Stromal cell of bone marrow (primary cell): ENCODE measurements at regions not wholly inside any gene's neighbourhood (a gene's known extent, or its start where the extent isn't known, plus 50 kb on each side); places are given as distances from the start of the nearest gene placed in this dataset.

Experiments used
- DNase-seq: peaks from one replicate; pipeline ENCODE4 v3.0.0-alpha.2; 2012; ENCODE audit warnings: low read depth

GRCh38 chr2:139946690-139947089, 1166.5 kb upstream of the NXPH2 start:
- no peak for DNase-seq

GRCh38 chr2:139940686-139941085, 1160.5 kb upstream of the NXPH2 start:
- DNase-seq: no peak

DNA sequence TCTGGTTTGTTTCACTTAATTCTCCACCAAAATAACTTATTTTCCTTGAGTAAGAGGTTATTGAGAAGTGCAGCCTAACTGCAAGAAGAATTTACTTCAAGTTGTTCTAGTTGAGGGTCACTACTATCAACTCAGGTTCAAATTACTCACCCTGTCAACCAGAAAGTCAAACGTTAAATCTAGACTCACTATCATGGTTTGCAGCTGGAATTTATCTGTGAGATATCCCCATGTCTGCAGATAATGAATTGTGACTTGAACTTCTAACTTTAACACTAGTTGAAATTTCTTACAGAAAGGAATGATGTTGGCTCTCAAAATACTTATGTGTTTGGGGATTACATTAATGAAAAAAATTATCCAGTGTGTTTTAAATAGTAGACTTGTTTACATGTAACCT, 1145.7 kb upstream of the NXPH2 start:
- DNase-seq: no peak

DNA sequence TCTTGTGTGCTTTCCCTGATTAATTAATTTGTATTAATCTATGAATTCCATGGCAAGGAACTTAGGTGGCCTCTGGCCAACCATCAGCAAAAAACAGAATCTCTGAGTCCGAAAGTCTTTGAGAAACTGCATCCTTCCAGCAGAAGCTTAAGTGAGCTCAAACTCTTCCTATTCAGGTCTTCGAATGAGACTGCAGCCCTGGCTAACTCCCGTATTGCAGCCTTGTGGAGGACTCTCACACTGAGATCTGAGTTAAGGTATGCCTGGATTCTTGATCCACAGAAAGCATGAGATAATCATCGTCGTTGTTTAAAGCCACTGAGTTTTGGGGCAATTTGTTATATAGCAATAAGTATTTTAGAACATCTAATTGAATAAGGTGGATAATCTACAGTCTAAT, 1143.9 kb upstream of the NXPH2 start:
- DNase-seq: no peak

- DNase-seq: no peak
Observed at GRCh38 chr2:139918982-139919381, 1138.8 kb upstream of the NXPH2 start.

DNA sequence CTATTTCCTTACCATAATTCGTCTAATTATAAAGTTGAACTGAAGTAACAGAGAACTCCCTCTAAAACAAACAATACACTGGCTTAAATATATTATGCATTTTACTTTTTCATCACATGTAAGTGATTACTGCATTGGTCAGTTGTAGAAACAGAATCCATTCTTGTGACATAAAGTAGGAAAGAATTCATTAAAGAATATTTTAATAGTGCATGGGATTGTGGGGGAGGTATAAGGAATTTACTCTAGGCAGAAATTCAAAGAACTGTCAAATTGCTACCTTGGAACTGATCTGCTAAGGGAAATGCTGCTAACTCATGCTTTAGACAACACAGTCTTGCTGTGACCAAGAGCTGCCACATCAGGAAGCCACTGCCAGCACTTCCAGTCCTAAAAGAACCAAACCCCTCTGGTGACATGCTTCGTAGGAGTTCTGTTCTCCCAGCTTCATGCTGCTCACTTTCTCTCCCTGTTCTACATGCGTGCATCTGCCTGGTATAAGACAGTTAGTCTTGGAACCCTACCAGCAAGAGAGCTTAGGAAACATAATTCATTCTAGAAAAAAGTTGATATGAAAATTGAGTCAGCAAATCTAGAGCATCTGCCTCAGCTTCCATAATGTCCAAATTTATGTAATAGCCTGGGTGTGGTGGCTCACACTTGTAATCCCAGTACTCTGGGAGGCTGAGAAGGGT, 1137.6 kb upstream of the NXPH2 start:
- DNase-seq: no peak

GRCh38 chr2:139916822-139917221, 1136.6 kb upstream of the NXPH2 start:
- no peak for DNase-seq

DNA sequence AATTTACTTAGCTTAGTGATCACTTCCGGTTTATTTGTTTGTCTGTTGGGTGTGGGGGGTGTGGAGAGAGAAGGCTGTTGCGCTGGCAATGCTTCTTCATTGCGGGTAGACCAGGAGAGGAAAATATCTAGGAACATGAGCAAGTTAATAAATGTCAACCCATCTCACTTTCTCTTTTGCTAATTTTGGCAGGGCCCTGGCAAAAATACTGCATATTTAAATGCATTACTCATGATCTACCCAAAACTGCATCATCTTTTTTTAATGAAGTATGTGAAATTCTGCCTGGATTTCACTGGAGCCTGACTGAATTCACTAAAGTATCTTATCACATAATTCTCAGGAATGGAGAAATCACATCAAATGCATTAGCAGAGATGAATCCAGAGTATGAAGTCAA, 1131.0 kb upstream of the NXPH2 start:
- no peak for DNase-seq

- DNase-seq: no peak
Observed at GRCh38 chr2:139909136-139909535, 1128.9 kb upstream of the NXPH2 start.

DNA sequence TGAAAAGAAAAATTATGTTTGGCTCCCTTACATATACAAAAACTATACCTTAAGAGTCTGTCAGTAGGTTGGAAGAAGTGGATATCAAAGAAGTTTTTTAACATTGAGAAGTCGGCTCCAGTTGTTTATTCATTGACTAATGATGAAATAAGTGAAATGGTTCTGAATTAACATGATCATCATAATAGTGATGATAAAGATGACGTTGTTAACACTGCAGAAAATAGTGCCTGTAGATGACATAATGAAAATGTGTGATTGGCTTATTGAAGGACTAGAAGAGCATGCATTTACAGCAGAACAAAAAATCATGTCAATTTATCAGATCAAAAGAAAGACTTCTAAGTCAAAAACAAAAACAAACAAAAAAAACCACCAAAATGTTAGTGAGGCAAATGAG, 1125.4 kb upstream of the NXPH2 start:
- DNase-seq: no peak

- no peak for DNase-seq
Observed at GRCh38 chr2:139891636-139892035, 1111.4 kb upstream of the NXPH2 start.

- DNase-seq: no peak
Observed at GRCh38 chr2:139885921-139886498, 1105.8 kb upstream of the NXPH2 start.

GRCh38 chr2:139876964-139877363, 1096.8 kb upstream of the NXPH2 start:
- DNase-seq: no peak

- no peak for DNase-seq
Observed at GRCh38 chr2:139876321-139876720, 1096.1 kb upstream of the NXPH2 start.

GRCh38 chr2:139872503-139872902, 1092.3 kb upstream of the NXPH2 start:
- no peak for DNase-seq

DNA sequence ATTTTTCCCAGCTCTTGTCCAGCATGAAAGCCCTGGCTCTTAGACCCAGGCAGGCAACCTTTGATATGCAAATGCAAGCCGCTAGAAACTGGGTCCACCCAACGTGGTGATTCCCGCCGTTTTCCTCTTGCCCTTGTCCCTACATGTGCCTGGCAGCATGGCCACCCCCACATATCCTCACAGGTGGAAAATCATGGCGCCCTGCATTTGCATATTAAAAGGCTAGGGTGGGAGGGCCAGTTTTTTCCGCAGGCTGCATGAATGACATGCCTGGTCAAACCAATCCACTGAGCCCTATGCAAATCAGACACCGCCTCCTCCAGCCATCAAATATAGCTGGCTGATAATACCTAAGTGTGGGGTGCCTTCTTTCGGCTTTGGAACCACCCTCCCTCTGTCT, 1091.8 kb upstream of the NXPH2 start:
- no peak for DNase-seq

DNA sequence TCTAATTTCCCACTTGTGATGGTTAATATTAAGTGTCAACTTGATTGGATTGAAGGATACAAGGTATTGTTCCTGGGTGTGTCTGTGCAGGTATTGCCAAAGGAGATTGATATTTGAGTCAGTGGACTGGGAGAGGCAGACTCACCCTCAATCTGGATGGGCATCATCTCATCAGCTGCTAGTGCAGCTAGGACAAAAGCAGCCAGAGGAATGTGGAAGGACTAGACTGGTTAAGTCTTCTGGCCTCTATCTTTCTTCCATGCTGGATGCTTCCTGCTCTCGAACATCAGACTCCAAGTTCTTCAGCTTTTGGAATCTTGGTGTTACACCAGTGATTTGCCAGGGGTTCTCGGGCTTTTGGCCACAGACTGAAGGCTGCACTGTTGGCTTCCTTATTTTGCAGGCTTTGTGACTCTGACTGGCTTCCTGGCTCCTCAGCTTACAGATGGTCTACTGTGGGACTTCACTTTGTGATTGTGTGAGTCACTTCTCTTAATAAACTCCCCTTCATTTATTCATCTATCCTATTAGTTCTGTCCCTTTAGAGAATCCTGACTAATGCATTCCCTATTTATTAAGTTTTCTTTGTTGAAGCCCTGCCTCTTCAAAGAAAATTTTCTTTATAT, 1087.5 kb upstream of the NXPH2 start:
- DNase-seq: no peak

DNA sequence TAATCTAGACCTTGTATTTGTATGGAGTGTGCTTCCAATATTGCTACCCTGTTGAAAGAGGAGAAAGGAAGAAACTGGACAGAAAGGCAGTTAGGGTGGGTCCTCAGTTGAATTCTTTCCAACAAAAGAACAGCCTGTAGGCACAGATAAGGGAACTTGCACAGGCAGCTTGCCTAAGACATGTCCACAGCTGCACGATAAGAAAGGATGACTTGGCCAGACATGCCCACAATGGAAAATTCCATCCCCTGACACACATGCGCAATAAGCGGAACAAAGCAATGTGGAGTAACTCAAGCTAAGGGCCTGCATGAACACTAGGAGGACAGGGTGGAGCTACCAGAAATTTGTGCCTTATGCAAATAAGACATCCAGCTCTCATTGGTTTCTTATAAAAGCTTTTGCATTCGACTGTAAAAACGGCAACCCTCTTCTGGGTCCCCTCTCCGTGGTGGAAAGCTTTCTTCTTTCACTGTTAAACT, 1084.7 kb upstream of the NXPH2 start:
- DNase-seq: no peak

DNA sequence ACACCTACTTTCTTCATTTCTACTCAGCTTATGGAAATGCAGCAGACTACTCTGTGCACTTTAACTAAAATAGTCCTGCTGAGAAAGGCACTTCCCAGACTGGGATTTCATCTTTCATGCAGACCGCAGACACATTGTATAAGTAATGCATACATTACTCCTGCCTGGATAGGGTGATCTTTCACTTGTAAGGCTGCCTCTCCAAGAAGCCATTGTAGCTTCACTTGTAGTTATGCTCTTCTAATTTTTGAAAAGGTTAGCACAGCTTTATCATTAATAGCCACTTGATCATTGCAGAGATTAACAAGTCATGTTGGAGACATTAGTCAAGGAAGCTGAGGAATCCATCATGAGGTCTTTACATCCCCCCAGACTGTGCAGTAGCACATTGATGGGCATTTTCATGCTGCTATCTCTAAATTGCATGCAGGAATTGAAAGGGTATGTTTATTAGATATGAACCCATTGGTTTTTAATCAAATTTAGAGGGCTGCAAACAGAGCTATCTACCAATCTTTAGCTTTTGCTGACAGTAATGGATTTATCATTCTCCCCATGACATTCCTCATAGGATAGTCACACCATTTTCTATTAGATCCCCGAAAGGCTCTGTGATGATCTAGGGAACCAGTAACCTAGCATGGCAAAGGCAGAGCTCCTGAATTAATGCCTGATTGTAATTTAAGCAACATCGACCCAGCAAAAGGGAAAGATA, 1074.7 kb upstream of the NXPH2 start:
- DNase-seq: no peak

DNA sequence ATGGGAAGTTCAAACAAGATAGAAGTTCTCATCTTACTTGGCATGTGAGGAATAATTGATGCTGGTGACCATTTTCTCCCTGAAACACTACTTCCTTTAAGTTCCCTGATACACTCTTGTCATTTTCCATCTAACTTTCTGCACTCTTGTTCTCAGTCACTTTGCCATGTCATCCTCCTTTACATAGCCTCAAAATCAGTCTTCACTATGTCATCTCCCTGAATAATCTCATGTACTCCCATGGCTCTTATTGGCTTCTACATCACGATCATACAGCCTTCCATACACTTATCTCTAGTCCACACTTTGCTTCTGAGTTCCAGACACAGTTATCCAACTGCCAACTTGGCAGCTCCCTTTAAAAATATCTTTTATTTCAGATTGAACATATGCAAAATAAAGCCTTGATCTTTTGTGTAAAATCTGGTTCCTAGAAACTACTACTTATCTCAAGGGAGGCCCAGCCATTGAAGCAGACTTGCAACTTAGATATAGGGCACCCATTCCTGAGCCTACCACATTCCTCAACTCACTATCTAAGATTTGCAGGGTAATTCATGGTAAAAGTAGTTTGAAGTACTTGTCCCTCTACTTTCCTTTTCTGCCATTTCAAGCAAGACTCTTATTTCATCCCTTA, 1070.2 kb upstream of the NXPH2 start:
- no peak for DNase-seq

DNA sequence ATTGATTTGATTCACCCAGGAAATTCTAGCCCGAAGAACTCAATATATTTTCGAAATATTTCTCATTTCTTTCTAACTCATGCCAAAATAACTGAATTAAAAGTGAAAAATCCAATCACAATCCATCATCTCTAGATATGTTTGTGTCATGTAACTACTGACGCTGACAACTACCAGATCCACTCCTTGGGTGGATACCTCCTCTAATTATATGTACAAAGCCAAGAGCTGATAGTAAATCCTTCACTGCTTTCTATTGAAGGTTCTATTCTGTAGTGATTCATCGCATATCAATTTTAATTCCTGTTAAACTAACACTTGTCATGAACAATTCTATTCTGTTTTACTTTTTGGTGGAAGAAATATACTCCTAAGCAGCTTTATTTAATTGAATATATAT, 1056.6 kb upstream of the NXPH2 start:
- no peak for DNase-seq

- DNase-seq: no peak
Observed at GRCh38 chr2:139835101-139835500, 1054.9 kb upstream of the NXPH2 start.
